H9 (cell line): ENCODE measurements at regions not wholly inside any gene's neighbourhood (a gene's known extent, or its start where the extent isn't known, plus 50 kb on each side); places are given as distances from the start of the nearest gene placed in this dataset.

Source experiments
- DNase-seq: peaks from one replicate; pipeline ENCODE4 v3.0.0-alpha.2; 2017
- H2AFZ ChIP-seq: one replicate; pipeline ENCODE4 v1.6.1; 2013; ENCODE audit warnings: mild to moderate bottlenecking, low read length, control low read depth, moderate library complexity
- H2AK5ac ChIP-seq: 2 replicates; pipeline ENCODE4 v1.6.1; 2013; ENCODE audit warnings: low read length, control low read depth, mixed read lengths; ENCODE audit not compliant: insufficient read length
- H2BK120ac ChIP-seq: one replicate; pipeline ENCODE4 v1.6.1; 2013; ENCODE audit warnings: low read depth, mild to moderate bottlenecking, low read length, control low read depth, inconsistent platforms; ENCODE audit not compliant: poor library complexity, severe bottlenecking
- H2BK12ac ChIP-seq: 2 replicates; pipeline ENCODE4 v1.6.1; 2013; ENCODE audit warnings: low read length, control low read depth, mixed read lengths, low read depth; ENCODE audit not compliant: insufficient read length
- H2BK15ac ChIP-seq: 2 replicates; pipeline ENCODE4 v1.6.1; 2013; ENCODE audit warnings: low read depth, low read length, control low read depth
- H2BK20ac ChIP-seq: one replicate; pipeline ENCODE4 v1.6.1; 2013; ENCODE audit warnings: low read depth, mild to moderate bottlenecking, low read length, control low read depth, inconsistent platforms; ENCODE audit not compliant: poor library complexity, severe bottlenecking
- H2BK5ac ChIP-seq: 2 replicates; pipeline ENCODE4 v1.6.1; 2013; ENCODE audit warnings: low read length, control low read depth, mixed read lengths; ENCODE audit not compliant: insufficient read length
- H3K14ac ChIP-seq: 2 replicates; pipeline ENCODE4 v1.6.1; 2013; ENCODE audit warnings: low read length, control low read depth; ENCODE audit not compliant: insufficient read depth
- H3K18ac ChIP-seq: 2 replicates; pipeline ENCODE4 v1.6.1; 2013; ENCODE audit warnings: low read depth, mild to moderate bottlenecking, mixed read lengths, low read length, control low read depth; ENCODE audit not compliant: insufficient read length
- H3K23ac ChIP-seq: 2 replicates; pipeline ENCODE4 v1.6.1; 2013; ENCODE audit warnings: low read length, control low read depth, mixed read lengths, low read depth; ENCODE audit not compliant: insufficient read length
- H3K23me2 ChIP-seq: 2 replicates; pipeline ENCODE4 v1.6.1; 2013; ENCODE audit warnings: low read depth, mild to moderate bottlenecking, mixed read lengths, low read length, control low read depth; ENCODE audit not compliant: insufficient read length, poor library complexity, severe bottlenecking
- H3K27ac ChIP-seq: 2 replicates; pipeline ENCODE4 v1.5.1; 2013; ENCODE audit warnings: low read length, control low read depth, mixed read lengths, low read depth; ENCODE audit not compliant: insufficient read length
- H3K27me3 ChIP-seq: 2 replicates; pipeline ENCODE4 v1.6.1; 2013; ENCODE audit warnings: low read length, control low read depth, inconsistent platforms; ENCODE audit not compliant: insufficient read depth
- H3K4ac ChIP-seq: 2 replicates; pipeline ENCODE4 v1.6.1; 2013; ENCODE audit warnings: low read depth, mild to moderate bottlenecking, control low read depth, inconsistent platforms, low read length, moderate library complexity
- H3K4me1 ChIP-seq: 2 replicates; pipeline ENCODE4 v1.6.1; 2013; ENCODE audit warnings: low read length, control low read depth, inconsistent platforms; ENCODE audit not compliant: insufficient read depth
- H3K4me2 ChIP-seq: 2 replicates; pipeline ENCODE4 v1.6.1; 2013; ENCODE audit warnings: low read length, control low read depth, mixed read lengths; ENCODE audit not compliant: insufficient read length, insufficient read depth
- H3K56ac ChIP-seq: 2 replicates; pipeline ENCODE4 v1.6.1; 2013; ENCODE audit warnings: low read depth, mild to moderate bottlenecking, mixed read lengths, low read length, control low read depth; ENCODE audit not compliant: insufficient read length
- H3K79me1 ChIP-seq: 2 replicates; pipeline ENCODE4 v1.6.1; 2013; ENCODE audit warnings: low read depth, mild to moderate bottlenecking, moderate library complexity, low read length, control low read depth, inconsistent platforms; ENCODE audit not compliant: insufficient read depth, poor library complexity, severe bottlenecking
- H3K79me2 ChIP-seq: 2 replicates; pipeline ENCODE4 v1.6.1; 2013; ENCODE audit warnings: low read length, control low read depth, inconsistent platforms; ENCODE audit not compliant: insufficient read depth
- H3K9ac ChIP-seq: 2 replicates; pipeline ENCODE4 v1.6.1; 2013; ENCODE audit warnings: low read length, control low read depth, mixed read lengths; ENCODE audit not compliant: insufficient read length; ENCODE audit errors: extremely low read depth
- H3K9me3 ChIP-seq: one replicate; pipeline ENCODE4 v1.6.1; 2013; ENCODE audit warnings: low read depth, low read length, inconsistent platforms; ENCODE audit not compliant: control insufficient read depth
- H3T11ph ChIP-seq: one replicate; pipeline ENCODE4 v1.6.1; 2013; ENCODE audit warnings: mild to moderate bottlenecking, low read length, control low read depth, inconsistent platforms
- H4K20me1 ChIP-seq: one replicate; pipeline ENCODE4 v1.6.1; 2013; ENCODE audit not compliant: control insufficient read depth, insufficient read length, insufficient read depth
- H4K5ac ChIP-seq: 2 replicates; pipeline ENCODE4 v1.6.1; 2013; ENCODE audit warnings: low read depth, mild to moderate bottlenecking, mixed read lengths, low read length, control low read depth; ENCODE audit not compliant: insufficient read length
- H4K8ac ChIP-seq: replicated peaks from 2 replicates; pipeline ENCODE4 v1.6.1; 2013; ENCODE audit warnings: low read length, control low read depth, mixed read lengths, low read depth; ENCODE audit not compliant: insufficient read length
- H4K91ac ChIP-seq: 2 replicates; pipeline ENCODE4 v1.6.1; 2013; ENCODE audit warnings: low read depth, mild to moderate bottlenecking, moderate library complexity, mixed read lengths, low read length, control low read depth; ENCODE audit not compliant: insufficient read length
- H3K27ac Mint-ChIP-seq, 3 experiments: 2 replicates in 2 of 3; 3 replicates in 1 of 3; pipeline ENCODE4 v1.8.0; 2020 to 2021; ENCODE audit warnings: mixed read lengths in 3 of 3, mild to moderate bottlenecking in 1 of 3, moderate library complexity in 1 of 3
- H3K27me3 Mint-ChIP-seq: 2 replicates; pipeline ENCODE4 v1.8.0; 2021; ENCODE audit warnings: low read depth, mild to moderate bottlenecking, moderate library complexity, mixed read lengths
- H3K36me3 Mint-ChIP-seq, 3 experiments: 2 replicates in 2 of 3; 3 replicates in 1 of 3; pipeline ENCODE4 v1.8.0; 2020 to 2021; ENCODE audit warnings: low read depth in 3 of 3, mixed read lengths in 3 of 3; ENCODE audit not compliant: insufficient read depth in 1 of 3
- H3K4me1 Mint-ChIP-seq, 2 experiments: 2 replicates each; pipeline ENCODE4 v1.8.0; 2020; ENCODE audit warnings: mixed read lengths in 2 of 2
- H3K4me3 Mint-ChIP-seq, 2 experiments: 2 replicates in 1 of 2; 3 replicates in 1 of 2; pipeline ENCODE4 v1.8.0; 2020 to 2021; ENCODE audit warnings: mild to moderate bottlenecking in 2 of 2, mixed read lengths in 2 of 2, moderate library complexity in 1 of 2
- H3K9me3 Mint-ChIP-seq, 2 experiments: 2 replicates in 1 of 2; 3 replicates in 1 of 2; pipeline ENCODE4 v1.8.0; 2020; ENCODE audit warnings: mild to moderate bottlenecking in 2 of 2, mixed read lengths in 2 of 2, moderate library complexity in 1 of 2
- TF ChIP-seq, protein P1 (sequence below): fragments of 200-600 bp; sonication (generic); conservative IDR thresholded peaks from 3 replicates; pipeline ENCODE4 v1.8.0; 2021; ENCODE audit warnings: antibody characterized with exemption, mild to moderate bottlenecking

DNA sequence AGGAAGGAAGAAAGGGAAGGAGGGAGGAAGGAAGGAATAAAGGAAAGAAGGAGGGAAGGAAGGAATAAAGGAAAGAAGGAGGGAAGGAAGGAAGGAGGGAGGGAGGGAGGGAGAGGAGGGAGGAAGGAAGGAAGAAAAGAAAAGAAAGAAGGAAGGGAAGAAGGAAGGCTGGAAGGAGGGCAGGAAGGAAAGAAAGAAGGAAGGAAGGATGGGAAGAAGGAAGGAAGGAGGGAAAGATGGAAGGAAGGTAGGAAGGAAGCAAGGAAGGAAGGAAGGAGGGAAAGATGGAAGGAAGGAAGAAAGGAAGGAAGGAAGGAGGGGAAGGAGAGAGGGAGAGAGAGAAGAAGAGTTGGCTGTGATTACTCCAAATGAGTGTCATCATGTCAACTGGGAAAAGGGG is 190.6 kb downstream of the ACKR3 start:
- Mint-ChIP-seq H3K27ac (no peak overlapping the region), H3K9me3 (no peaks in the 10 kb centered on the region), H3K27me3 (peaks cover 4% of the 10 kb centered on the region; the same call in 1 of the 2 replicates), H3K4me3 (no peak overlapping the region), H3K36me3 (no peaks in the 10 kb centered on the region), H3K4me1 (peaks cover 0 to 1% of the 10 kb centered on the region in 2 experiments; a peak in 2 of 4 replicates)
- Histone ChIP-seq H3K27ac (no peak overlapping the region), H3K9ac (no peak overlapping the region), H3K9me3 (no peaks in the 10 kb centered on the region), H2AFZ (no peak overlapping the region), H3K56ac (no peak overlapping the region), H2BK15ac (no peak overlapping the region), H3K18ac (no peak overlapping the region), H3K4me1 (no peaks in the 10 kb centered on the region), H2BK5ac (no peak overlapping the region), H2BK20ac (no peak overlapping the region), H4K91ac (no peak overlapping the region), H3K79me2 (no peaks in the 10 kb centered on the region), H4K8ac (no peak overlapping the region), H3T11ph (no peak overlapping the region), H4K20me1 (no peaks in the 10 kb centered on the region), H3K23me2 (no peaks in the 10 kb centered on the region), H3K23ac (no peak overlapping the region), H3K4ac (no peak overlapping the region), H2BK120ac (no peak overlapping the region), H2AK5ac (no peak overlapping the region), H2BK12ac (no peak overlapping the region), H4K5ac (no peak overlapping the region), H3K14ac (no peak overlapping the region), H3K79me1 (no peaks in the 10 kb centered on the region), H3K4me2 (no peak overlapping the region), H3K27me3 (no peaks in the 10 kb centered on the region)
- no peak for DNase-seq
- TF ChIP-seq, protein P1, sequence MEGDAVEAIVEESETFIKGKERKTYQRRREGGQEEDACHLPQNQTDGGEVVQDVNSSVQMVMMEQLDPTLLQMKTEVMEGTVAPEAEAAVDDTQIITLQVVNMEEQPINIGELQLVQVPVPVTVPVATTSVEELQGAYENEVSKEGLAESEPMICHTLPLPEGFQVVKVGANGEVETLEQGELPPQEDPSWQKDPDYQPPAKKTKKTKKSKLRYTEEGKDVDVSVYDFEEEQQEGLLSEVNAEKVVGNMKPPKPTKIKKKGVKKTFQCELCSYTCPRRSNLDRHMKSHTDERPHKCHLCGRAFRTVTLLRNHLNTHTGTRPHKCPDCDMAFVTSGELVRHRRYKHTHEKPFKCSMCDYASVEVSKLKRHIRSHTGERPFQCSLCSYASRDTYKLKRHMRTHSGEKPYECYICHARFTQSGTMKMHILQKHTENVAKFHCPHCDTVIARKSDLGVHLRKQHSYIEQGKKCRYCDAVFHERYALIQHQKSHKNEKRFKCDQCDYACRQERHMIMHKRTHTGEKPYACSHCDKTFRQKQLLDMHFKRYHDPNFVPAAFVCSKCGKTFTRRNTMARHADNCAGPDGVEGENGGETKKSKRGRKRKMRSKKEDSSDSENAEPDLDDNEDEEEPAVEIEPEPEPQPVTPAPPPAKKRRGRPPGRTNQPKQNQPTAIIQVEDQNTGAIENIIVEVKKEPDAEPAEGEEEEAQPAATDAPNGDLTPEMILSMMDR = no peak
